G401 (cell line): ENCODE measurements at regions not wholly inside any gene's neighbourhood (a gene's known extent, or its start where the extent isn't known, plus 50 kb on each side); places are given as distances from the start of the nearest gene placed in this dataset.
A peak's percentile ranks its signal among the peaks of the same experiment; 100 is the strongest.

Source experiments
- DNase-seq: peaks from one replicate; pipeline ENCODE4 v3.0.0-alpha.2; 2015; ENCODE audit warnings: low spot score
- in situ Hi-C: cut with HindIII; loops from 2 replicates; pipeline ENCODE4 v1.10.0; 2016; ENCODE audit warnings: low sequenced_read_pairs, mixed read lengths

- in situ Hi-C loops: no loop called here
- DNase-seq: no peak
These were observed 168.2 kb upstream of the PPARGC1A start for GRCh38 chr4:24057915-24058559.

- no peak for DNase-seq
- in situ Hi-C loops: no loop called here
These were observed 166.4 kb upstream of the PPARGC1A start for GRCh38 chr4:24056289-24056688.

GRCh38 chr4:24055623-24056022 lies 165.8 kb upstream of the PPARGC1A start:
- DNase-seq: no peak
- in situ Hi-C loops: no loop called here

- in situ Hi-C loops: no loop called here
These were observed 165.1 kb upstream of the PPARGC1A start for GRCh38 chr4:24054910-24055309.

GRCh38 chr4:24053934-24054333 lies 164.1 kb upstream of the PPARGC1A start:
- DNase-seq: no peak
- in situ Hi-C loops: no loop called here

More at GRCh38 chr4:24054910-24055309, 165.1 kb upstream of the PPARGC1A start:
- no peak for DNase-seq

GRCh38 chr4:24044610-24045589 lies 155.1 kb upstream of the PPARGC1A start:
- in situ Hi-C loops: no loop called here
- no peak for DNase-seq

GRCh38 chr4:24042094-24042493 lies 152.2 kb upstream of the PPARGC1A start:
- in situ Hi-C loops: no loop called here
- DNase-seq: no peak

- in situ Hi-C loops: no loop called here
- peak; percentile 5 for DNase-seq
These were observed 151.0 kb upstream of the PPARGC1A start for GRCh38 chr4:24040811-24041210.

- DNase-seq: no peak
- in situ Hi-C loops: no loop called here
These were observed 143.8 kb upstream of the PPARGC1A start for GRCh38 chr4:24033626-24034025.

- DNase-seq: no peak
- in situ Hi-C loops: no loop called here
These were observed 142.6 kb upstream of the PPARGC1A start for GRCh38 chr4:24032371-24032989.

GRCh38 chr4:24026596-24026995 lies 136.7 kb upstream of the PPARGC1A start:
- in situ Hi-C loops: no loop called here

GRCh38 chr4:24024605-24025004 lies 134.8 kb upstream of the PPARGC1A start:
- no peak for DNase-seq
- in situ Hi-C loops: no loop called here

More at GRCh38 chr4:24026596-24026995, 136.7 kb upstream of the PPARGC1A start:
- no peak for DNase-seq

GRCh38 chr4:24024157-24024556 lies 134.3 kb upstream of the PPARGC1A start:
- in situ Hi-C loops: no loop called here
- DNase-seq: no peak

- no peak for DNase-seq
- in situ Hi-C loops: no loop called here
These were observed 125.9 kb upstream of the PPARGC1A start for GRCh38 chr4:24015782-24016181.

GRCh38 chr4:24013668-24014422 lies 124.0 kb upstream of the PPARGC1A start:
- peak; percentile 36 for DNase-seq
- in situ Hi-C loops: no loop called here

GRCh38 chr4:24010994-24011393 lies 121.1 kb upstream of the PPARGC1A start:
- no peak for DNase-seq
- in situ Hi-C loops: no loop called here

- in situ Hi-C loops: no loop called here
- no peak for DNase-seq
These were observed 120.7 kb upstream of the PPARGC1A start for GRCh38 chr4:24010573-24010972.

GRCh38 chr4:24007860-24008261 lies 118.0 kb upstream of the PPARGC1A start:
- in situ Hi-C loops: no loop called here
- DNase-seq: peak; percentile 22

GRCh38 chr4:24006269-24006668 lies 116.4 kb upstream of the PPARGC1A start:
- no peak for DNase-seq
- in situ Hi-C loops: no loop called here
